ENCODE measurements at regions not wholly inside any gene's neighbourhood (a gene's known extent, or its start where the extent isn't known, plus 50 kb on each side); places are given as distances from the start of the nearest gene placed in this dataset.

- H3K4me3 ChIP-seq (ENCODE audit: low read length) = peak overlapping the region; percentile 24
- DNase-seq (ENCODE audit: low read depth) = peak; percentile 72
- peak; percentile 39 for TF ChIP-seq CTCF (conservative IDR thresholded peaks at IDR 0.05; ENCODE audit: low read length)
These were observed 176.7 kb downstream of the NRP2 start for GRCh38 chr2:205858881-205859441.

- peak; percentile 48 for DNase-seq (ENCODE audit: low read depth)
- H3K4me3 ChIP-seq (ENCODE audit: low read length) = no peak overlapping the region
- no peak for TF ChIP-seq CTCF (conservative IDR thresholded peaks at IDR 0.05; ENCODE audit: low read length)
These were observed 176.0 kb downstream of the NRP2 start for GRCh38 chr2:205858275-205858674.

GRCh38 chr2:205857520-205858237, 175.4 kb downstream of the NRP2 start:
- DNase-seq (ENCODE audit: low read depth) = no peak
- no peak for TF ChIP-seq CTCF (conservative IDR thresholded peaks at IDR 0.05; ENCODE audit: low read length)
- H3K4me3 ChIP-seq (ENCODE audit: low read length) = no peak overlapping the region

- no peak for DNase-seq (ENCODE audit: low read depth)
- no peak for TF ChIP-seq CTCF (conservative IDR thresholded peaks at IDR 0.05; ENCODE audit: low read length)
These were observed 170.2 kb downstream of the NRP2 start for GRCh38 chr2:205852457-205852856.

GRCh38 chr2:205850611-205851010, 168.3 kb downstream of the NRP2 start:
- no peak overlapping the region for H3K4me3 ChIP-seq (ENCODE audit: low read length)
- no peak for DNase-seq (ENCODE audit: low read depth)
- TF ChIP-seq CTCF (conservative IDR thresholded peaks at IDR 0.05; ENCODE audit: low read length) = no peak

More at GRCh38 chr2:205852457-205852856, 170.2 kb downstream of the NRP2 start:
- no peak overlapping the region for H3K4me3 ChIP-seq (ENCODE audit: low read length)

- no peak for DNase-seq (ENCODE audit: low read depth)
- H3K4me3 ChIP-seq (ENCODE audit: low read length) = no peak overlapping the region
- no peak for TF ChIP-seq CTCF (conservative IDR thresholded peaks at IDR 0.05; ENCODE audit: low read length)
These were observed 167.8 kb downstream of the NRP2 start for GRCh38 chr2:205850132-205850531.

GRCh38 chr2:205849136-205849535, 166.8 kb downstream of the NRP2 start:
- no peak for DNase-seq (ENCODE audit: low read depth)
- no peak overlapping the region for H3K4me3 ChIP-seq (ENCODE audit: low read length)
- TF ChIP-seq CTCF (conservative IDR thresholded peaks at IDR 0.05; ENCODE audit: low read length) = no peak
